Stimulated activated effector memory CD8-positive, alpha-beta T cell treated with anti-CD3 and anti-CD28 coated beads, Interleukin-12 subunit alpha, Interleukin-12 subunit beta, amount 100 ng/mL, for 72 hours (primary cell): ENCODE measurements at regions not wholly inside any gene's neighbourhood (a gene's known extent, or its start where the extent isn't known, plus 50 kb on each side); places are given as distances from the start of the nearest gene placed in this dataset.

ENCODE experiments used
- ATAC-seq: fragments of 150-1000 bp; cut with Tn5 transposase; 2 replicates; pipeline ENCODE4 v1.10.0; 2021
- DNase-seq, 2 donors: peaks; one replicate each; pipeline ENCODE4 v3.0.0; 2021 to 2022; ENCODE audit warnings: low spot score in 2 of 2
- H3K27ac Mint-ChIP-seq: one replicate; pipeline ENCODE4 v1.8.0; 2022; ENCODE audit warnings: mild to moderate bottlenecking, mixed read lengths
- H3K36me3 Mint-ChIP-seq: one replicate; pipeline ENCODE4 v1.8.0; 2022; ENCODE audit warnings: mild to moderate bottlenecking, mixed read lengths
- H3K4me1 Mint-ChIP-seq: one replicate; pipeline ENCODE4 v1.8.0; 2022; ENCODE audit warnings: mixed read lengths
- H3K4me3 Mint-ChIP-seq: one replicate; pipeline ENCODE4 v1.8.0; 2022; ENCODE audit warnings: mild to moderate bottlenecking, mixed read lengths
- H3K9me3 Mint-ChIP-seq: one replicate; pipeline ENCODE4 v1.8.0; 2022; ENCODE audit warnings: mixed read lengths

GRCh38 chr10:4748491-4749270 is 77.3 kb upstream of the AKR1E2 start:
- Mint-ChIP-seq H3K9me3 (no peaks in the 10 kb centered on the region), H3K4me3 (no peak overlapping the region), H3K27ac (no peak overlapping the region), H3K36me3 (no peaks in the 10 kb centered on the region), H3K4me1 (no peaks in the 10 kb centered on the region)
- DNase-seq, result no peak
- ATAC-seq, result no peak

DNA sequence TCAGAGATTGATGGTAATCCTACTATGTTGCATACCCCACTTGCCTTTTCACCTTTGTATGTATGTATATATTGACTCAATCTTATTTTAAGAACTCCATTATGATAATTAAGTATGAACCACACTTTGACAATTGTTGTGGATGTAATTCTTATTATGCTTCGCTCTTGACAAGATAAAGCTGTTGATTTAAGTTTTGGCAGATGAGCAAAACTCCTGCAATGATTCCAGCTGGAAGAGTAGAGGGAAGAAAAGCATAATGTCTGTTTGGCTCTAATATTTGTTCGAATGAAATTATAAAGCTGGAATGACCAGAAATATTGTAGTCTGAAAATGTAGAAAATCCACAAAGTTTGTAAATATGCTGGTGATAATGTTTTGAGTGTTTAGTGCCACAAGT is 83.8 kb upstream of the AKR1E2 start:
- DNase-seq (no peak), ATAC-seq (no peak)
- no peaks in the 10 kb centered on the region for H3K9me3 Mint-ChIP-seq
- H3K4me3 Mint-ChIP-seq, result no peak overlapping the region
- no peak overlapping the region for H3K27ac Mint-ChIP-seq
- H3K36me3 Mint-ChIP-seq, result no peaks in the 10 kb centered on the region
- no peaks in the 10 kb centered on the region for H3K4me1 Mint-ChIP-seq

DNA sequence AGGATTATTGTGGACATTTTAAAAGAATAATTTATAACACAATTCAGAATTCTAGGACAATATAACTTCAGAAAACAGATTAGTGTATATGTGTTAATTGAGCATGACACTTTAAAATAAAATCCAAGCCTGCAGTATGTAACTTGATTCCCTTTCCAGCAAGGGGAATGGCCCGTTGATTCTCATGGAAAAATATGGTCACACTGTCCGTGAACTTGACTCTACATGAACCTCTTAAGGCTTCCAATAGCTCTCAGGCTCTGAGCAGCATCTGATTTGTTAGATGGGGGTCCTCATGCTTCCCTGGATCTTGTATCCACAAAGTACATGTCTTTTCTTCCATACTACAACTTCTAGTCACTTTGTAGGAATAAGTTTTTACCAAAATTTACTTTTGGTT is 85.5 kb upstream of the AKR1E2 start:
- DNase-seq (no peak), ATAC-seq (no peak)
- Mint-ChIP-seq H3K27ac (no peak overlapping the region), H3K9me3 (no peaks in the 10 kb centered on the region), H3K36me3 (no peaks in the 10 kb centered on the region), H3K4me1 (no peaks in the 10 kb centered on the region), H3K4me3 (no peak overlapping the region)

- no peaks in the 10 kb centered on the region for H3K9me3 Mint-ChIP-seq
- no peak overlapping the region for H3K4me3 Mint-ChIP-seq
- ATAC-seq (no peak), DNase-seq (no peak)
- H3K27ac Mint-ChIP-seq, result no peak overlapping the region
- H3K36me3 Mint-ChIP-seq, result no peaks in the 10 kb centered on the region
- no peaks in the 10 kb centered on the region for H3K4me1 Mint-ChIP-seq
These were observed 89.4 kb upstream of the AKR1E2 start for GRCh38 chr10:4736608-4737007.

- no peak for DNase-seq
These were observed 89.8 kb upstream of the AKR1E2 start for GRCh38 chr10:4736183-4736582.

DNA sequence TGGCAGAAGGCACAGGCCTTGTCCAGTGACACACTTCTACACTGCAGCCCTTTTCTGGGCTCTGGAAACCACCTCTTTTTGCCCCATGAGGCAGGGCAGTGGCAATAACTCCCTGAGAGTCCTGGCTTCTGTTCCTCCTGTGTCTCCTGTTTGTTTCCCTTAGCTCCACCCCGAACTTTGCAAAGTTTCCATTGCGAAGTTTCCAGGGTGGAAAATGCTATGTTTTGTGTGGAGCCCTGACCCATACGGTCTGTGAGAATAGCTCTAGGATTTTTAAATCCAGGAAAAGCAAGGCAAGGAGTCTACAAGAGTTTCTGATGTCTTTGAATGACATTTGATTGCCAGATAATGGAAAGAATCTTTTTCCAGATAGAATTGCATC is 92.2 kb upstream of the AKR1E2 start:
- Mint-ChIP-seq H3K9me3 (no peaks in the 10 kb centered on the region), H3K4me3 (no peak overlapping the region), H3K27ac (no peak overlapping the region)

More at GRCh38 chr10:4736183-4736582, 89.8 kb upstream of the AKR1E2 start:
- H3K4me1 Mint-ChIP-seq, result no peaks in the 10 kb centered on the region
- H3K27ac Mint-ChIP-seq, result no peak overlapping the region
- no peaks in the 10 kb centered on the region for H3K9me3 Mint-ChIP-seq
- ATAC-seq, result no peak
- no peak overlapping the region for H3K4me3 Mint-ChIP-seq
- no peaks in the 10 kb centered on the region for H3K36me3 Mint-ChIP-seq

GRCh38 chr10:4733150-4733842 is 92.7 kb upstream of the AKR1E2 start:
- no peak for ATAC-seq

More for the DNA sequence above, 92.2 kb upstream of the AKR1E2 start:
- Mint-ChIP-seq H3K4me1 (no peaks in the 10 kb centered on the region), H3K36me3 (no peaks in the 10 kb centered on the region)
- DNase-seq (no peak), ATAC-seq (no peak)

GRCh38 chr10:4730998-4731397 is 95.0 kb upstream of the AKR1E2 start:
- H3K4me3 Mint-ChIP-seq, result no peak overlapping the region
- no peaks in the 10 kb centered on the region for H3K9me3 Mint-ChIP-seq
- no peak overlapping the region for H3K27ac Mint-ChIP-seq
- peaks cover 3% of the 10 kb centered on the region for H3K4me1 Mint-ChIP-seq
- DNase-seq (no peak), ATAC-seq (no peak)
- no peaks in the 10 kb centered on the region for H3K36me3 Mint-ChIP-seq

More at GRCh38 chr10:4733150-4733842, 92.7 kb upstream of the AKR1E2 start:
- Mint-ChIP-seq H3K36me3 (no peaks in the 10 kb centered on the region), H3K9me3 (no peaks in the 10 kb centered on the region), H3K4me1 (no peaks in the 10 kb centered on the region), H3K27ac (no peak overlapping the region), H3K4me3 (no peak overlapping the region)
- no peak for DNase-seq

DNA sequence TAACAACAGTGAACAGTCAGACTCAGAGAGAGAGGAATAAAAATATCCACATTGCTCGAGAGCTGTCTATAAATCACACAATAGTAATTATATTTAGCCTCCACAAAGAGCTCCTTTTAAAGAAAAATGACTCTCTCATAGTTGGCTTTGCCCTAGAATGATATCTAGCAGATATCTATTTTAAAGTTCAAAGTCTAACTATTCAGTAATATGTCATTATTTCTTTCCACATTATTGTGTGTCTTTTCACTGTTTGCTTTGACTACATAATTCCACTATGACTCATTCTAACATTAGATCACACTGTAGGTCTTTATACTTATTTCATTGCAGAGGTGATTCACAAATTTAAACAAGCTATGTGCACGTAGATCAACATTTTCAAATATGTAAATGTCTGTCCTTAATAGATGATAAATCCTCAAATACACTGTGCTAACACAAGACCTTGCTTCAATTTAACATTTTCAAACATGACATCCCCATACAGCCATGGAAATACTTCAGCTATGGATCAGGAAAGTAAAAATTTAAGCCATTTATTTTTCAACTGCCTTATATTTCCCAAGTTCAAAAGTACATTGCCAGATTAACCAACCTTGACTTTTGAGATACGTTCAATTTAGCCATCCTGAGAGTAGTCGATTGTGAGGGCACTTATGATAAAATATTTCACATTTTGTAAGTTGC is 99.9 kb upstream of the AKR1E2 start:
- no peak for DNase-seq
- Mint-ChIP-seq H3K36me3 (no peaks in the 10 kb centered on the region), H3K4me3 (no peak overlapping the region), H3K27ac (no peak overlapping the region), H3K9me3 (no peaks in the 10 kb centered on the region), H3K4me1 (peaks cover 5% of the 10 kb centered on the region)
- peak; percentile 78 for ATAC-seq

DNA sequence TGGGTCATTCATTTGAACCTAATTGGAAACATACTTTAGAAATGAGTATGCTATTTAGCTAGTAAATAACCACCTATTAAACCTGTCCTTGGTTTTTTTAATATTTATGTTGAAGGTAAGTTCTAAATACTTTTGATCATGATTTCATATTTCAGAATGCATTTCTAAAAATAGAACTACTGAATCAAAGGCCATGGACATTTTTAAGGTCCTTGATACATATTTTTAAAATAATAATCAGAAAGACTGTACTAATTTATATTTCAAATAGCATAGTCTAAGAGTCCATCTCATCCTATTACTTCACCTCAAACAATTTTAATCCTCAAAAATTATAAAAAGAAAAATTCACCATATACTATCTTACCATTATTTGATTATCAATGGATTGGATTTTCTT is 102.1 kb upstream of the AKR1E2 start:
- ATAC-seq (no peak), DNase-seq (no peak)
- Mint-ChIP-seq H3K4me3 (no peak overlapping the region), H3K36me3 (no peaks in the 10 kb centered on the region), H3K27ac (no peak overlapping the region), H3K9me3 (no peaks in the 10 kb centered on the region), H3K4me1 (peaks cover 5% of the 10 kb centered on the region)

DNA sequence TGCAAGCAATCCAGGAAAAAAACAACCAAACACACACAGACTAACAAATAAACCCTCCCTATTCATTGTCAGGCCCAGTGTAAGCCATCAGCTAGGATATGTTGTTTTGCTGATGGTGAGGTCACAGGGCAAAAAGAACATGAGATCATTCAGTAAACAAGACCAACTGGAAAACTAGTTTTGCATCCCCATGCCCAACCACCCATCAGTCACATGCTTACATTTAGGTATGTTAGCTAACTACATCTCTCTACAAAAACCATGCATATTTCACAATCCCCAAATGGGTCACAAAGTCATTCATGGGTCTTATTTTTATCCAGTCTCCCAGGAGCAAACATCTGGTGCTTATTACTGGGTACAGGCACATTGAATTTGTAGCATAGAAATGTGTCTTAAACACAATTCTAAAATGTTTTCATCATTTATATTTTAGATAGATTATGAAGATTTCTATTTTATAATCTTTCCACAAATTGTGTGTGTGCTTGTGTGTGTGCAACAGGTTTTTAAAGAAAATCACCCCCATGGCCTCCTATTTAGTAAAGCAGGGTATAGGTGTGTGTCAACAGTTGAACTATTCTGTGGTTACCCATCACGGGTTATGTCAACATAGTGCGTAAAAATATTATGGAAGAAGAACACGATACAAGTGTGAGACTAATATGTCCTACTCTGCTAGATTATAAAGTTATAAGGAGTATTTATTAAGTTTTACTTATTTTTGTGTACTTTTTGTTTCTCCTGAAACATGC is 103.8 kb upstream of the AKR1E2 start:
- no peak for DNase-seq
- Mint-ChIP-seq H3K36me3 (no peaks in the 10 kb centered on the region), H3K4me3 (no peak overlapping the region), H3K9me3 (no peaks in the 10 kb centered on the region), H3K4me1 (peaks cover 5% of the 10 kb centered on the region), H3K27ac (no peak overlapping the region)
- no peak for ATAC-seq

DNA sequence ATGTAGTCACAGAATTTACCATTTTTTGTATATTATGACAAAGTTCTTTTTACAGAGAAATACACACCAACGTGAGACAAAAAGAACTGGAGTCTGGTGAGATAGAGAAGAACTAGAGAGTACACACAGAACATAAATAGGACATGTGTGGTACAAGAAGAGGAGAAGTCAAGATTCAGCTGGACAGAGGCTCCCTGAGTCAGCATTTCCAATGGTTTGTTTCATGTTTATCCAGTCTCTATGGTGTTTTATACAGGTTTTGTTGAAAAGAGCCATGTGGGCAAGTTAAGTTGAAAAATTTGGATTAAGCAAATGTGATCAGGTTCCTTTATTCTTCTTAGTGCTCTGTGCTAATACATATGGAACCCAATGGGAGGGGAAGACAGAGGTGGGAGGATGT is 105.5 kb upstream of the AKR1E2 start:
- ATAC-seq (no peak), DNase-seq (no peak)
- Mint-ChIP-seq H3K27ac (no peak overlapping the region), H3K4me1 (no peaks in the 10 kb centered on the region), H3K9me3 (no peaks in the 10 kb centered on the region), H3K4me3 (no peak overlapping the region), H3K36me3 (no peaks in the 10 kb centered on the region)

DNA sequence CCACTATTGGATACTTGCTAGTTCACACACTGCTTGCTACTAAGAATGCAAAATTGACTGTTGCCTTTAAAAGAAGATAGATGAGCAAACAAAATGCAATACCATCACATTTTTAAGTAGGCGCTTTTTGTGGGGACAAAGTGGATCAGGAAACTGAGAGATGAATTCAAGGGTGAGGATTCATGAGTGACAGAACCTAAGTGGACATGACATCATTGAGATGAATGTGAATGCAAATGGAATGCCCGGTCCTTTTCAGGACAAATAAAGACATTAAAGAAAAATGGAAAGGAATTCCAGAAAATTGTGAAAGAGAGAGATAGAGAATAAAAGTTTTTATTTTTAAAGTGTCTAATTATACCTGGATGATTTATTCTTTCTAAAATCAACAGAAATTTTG is 106.3 kb upstream of the AKR1E2 start:
- Mint-ChIP-seq H3K36me3 (no peaks in the 10 kb centered on the region), H3K27ac (no peak overlapping the region), H3K9me3 (no peaks in the 10 kb centered on the region), H3K4me3 (no peak overlapping the region), H3K4me1 (no peaks in the 10 kb centered on the region)
- ATAC-seq (no peak), DNase-seq (no peak)

DNA sequence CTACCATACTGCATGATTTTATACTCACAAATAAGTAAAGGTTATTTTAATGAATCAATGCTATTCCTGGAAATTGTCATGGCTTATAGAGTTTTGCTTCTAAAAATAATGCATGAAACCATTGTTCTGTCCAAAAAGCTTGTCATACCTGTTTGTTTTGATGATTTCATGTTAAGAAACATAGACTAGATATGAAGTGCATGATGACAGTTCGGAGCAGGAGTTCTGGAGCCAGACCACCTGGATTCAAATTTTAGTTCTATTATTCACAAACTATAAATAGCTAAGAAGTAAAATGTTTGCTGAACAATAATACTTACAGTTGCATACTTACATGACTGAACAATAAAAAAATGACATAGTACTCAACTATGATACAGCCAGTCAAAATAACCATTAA is 107.0 kb upstream of the AKR1E2 start:
- Mint-ChIP-seq H3K4me1 (no peaks in the 10 kb centered on the region), H3K9me3 (no peaks in the 10 kb centered on the region), H3K27ac (no peak overlapping the region), H3K4me3 (no peak overlapping the region), H3K36me3 (no peaks in the 10 kb centered on the region)
- ATAC-seq (no peak), DNase-seq (no peak)

DNA sequence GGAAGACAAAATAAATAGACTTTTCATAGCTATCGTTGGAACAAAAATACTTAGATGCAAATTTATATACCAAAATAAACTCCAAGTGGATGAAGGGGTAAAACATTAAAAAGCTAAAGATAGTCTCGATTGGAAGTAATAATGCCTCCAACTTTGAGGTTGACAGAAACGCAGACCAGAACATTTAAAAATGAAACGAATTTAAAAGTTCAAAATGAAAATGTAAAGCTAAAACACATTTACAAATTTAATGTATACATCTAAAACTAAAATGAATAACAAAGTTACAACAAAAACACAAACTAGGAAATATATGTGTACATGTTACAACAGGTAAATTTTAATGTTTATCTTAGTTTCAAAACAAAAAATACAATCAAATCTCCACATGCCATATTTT is 107.5 kb upstream of the AKR1E2 start:
- Mint-ChIP-seq H3K36me3 (no peaks in the 10 kb centered on the region), H3K9me3 (no peaks in the 10 kb centered on the region), H3K4me3 (no peak overlapping the region), H3K4me1 (no peaks in the 10 kb centered on the region), H3K27ac (no peak overlapping the region)
- no peak for ATAC-seq
- no peak for DNase-seq
